Stimulated activated CD8-positive, alpha-beta memory T cell treated with anti-CD3 and anti-CD28 coated beads, Interleukin-4, amount 100 ng/mL, for 1 hour (primary cell): ENCODE measurements at regions not wholly inside any gene's neighbourhood (a gene's known extent, or its start where the extent isn't known, plus 50 kb on each side); places are given as distances from the start of the nearest gene placed in this dataset.

Experiments
- DNase-seq, 2 donors: peaks; one replicate each; pipeline ENCODE4 v3.0.0-alpha.2; 2020; ENCODE audit warnings: low read depth in 2 of 2, low spot score in 1 of 2

GRCh38 chr6:105966481-105966880, 119.7 kb upstream of the PRDM1 start:
- no peak for DNase-seq

DNA sequence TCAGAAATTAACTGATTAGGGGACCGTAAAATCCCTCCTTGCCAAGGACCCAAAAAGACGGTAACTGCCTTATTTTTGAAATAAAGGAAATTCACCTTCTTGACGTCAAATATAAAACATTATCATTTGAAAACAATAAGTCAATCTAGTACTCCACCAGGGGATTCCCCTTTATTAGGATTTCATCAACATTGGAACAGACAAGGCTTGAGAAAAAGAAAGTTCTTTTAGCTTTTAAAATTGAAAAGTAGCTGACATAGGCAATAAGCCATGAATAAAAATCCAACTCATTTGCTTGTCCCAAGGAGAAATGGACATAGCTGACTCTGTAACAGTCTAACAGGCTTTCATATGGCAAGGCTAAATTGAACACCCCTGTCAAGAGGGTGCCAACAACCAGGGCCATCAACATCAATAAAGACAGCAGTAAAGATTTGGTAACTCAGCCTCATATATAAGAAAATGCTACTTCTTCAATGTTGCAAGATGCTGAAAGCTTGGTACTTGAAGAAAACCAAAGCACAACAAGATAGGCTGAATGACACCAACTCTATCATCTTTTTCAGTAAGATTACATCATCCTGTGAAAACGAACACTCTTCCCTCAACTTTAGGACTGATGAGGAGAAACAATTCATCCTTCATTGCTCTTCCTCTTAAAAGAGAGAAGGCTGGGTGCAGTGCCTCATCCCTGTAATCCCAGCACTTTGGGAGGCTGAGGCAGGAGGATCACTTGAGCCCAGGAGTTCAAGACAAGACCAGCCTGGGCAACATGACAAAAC, 121.0 kb upstream of the PRDM1 start:
- DNase-seq: no peak

GRCh38 chr6:105954148-105954547, 132.0 kb upstream of the PRDM1 start:
- DNase-seq: no peak

- DNase-seq: no peak
Measured at GRCh38 chr6:105952772-105953690, 133.1 kb upstream of the PRDM1 start.

DNA sequence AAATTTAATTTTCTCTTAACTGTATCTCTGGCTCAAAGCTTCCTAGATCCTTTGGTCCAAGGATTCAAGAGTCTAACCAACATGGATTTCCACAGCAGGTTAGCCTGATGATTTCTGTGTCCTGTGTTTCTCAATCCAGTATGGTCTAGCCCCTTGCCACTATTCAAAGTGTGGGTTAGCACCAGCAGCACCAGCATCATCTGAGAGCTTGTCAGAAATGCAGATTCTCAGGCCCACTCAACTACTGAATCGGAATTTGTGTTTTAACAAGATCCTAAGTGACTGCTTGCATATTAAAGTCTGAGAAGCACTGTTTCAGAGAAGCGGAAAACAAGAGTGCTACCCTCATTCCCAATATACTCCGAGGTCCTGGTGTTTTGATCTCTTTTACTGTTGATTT, 133.8 kb upstream of the PRDM1 start:
- no peak for DNase-seq

DNA sequence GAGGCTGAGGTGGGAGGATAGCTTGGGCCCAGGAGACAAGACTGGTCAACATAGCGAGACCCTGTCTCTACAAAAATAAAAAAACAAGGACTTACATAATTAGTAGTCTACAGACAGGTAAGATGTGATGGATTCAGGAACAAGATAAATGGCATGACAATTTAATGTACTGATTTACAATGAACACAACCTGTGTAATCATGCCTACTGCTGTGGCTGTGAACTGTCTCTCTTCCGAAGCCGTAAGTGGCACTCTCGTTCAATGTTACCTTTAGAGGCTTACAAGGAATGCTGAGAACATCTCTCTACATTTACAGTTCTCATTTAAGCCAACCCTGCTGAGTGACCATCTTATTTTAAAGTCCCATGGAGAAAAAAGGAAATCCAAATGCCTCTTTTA, 134.8 kb upstream of the PRDM1 start:
- no peak for DNase-seq

DNA sequence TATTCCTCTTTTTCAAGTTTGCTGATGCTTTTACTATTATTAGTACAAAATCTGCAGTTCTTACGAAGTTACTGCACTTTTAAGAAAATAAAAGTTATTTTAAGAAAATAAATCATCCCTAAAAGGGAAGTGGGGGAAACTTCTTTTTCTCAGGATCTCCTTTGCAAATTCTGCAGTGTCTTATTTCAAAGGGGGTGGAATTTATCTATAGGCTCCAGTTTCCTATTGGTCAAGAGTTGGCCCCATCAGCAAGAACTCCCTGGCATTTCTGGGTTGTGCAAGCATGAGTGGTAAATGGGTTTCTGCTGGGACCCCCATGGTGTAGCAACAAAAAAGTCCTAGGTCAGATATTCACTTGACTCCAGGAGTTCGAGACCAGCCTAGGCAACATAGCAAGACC, 136.3 kb upstream of the PRDM1 start:
- no peak for DNase-seq

GRCh38 chr6:105943514-105943913, 142.6 kb upstream of the PRDM1 start:
- no peak for DNase-seq

DNA sequence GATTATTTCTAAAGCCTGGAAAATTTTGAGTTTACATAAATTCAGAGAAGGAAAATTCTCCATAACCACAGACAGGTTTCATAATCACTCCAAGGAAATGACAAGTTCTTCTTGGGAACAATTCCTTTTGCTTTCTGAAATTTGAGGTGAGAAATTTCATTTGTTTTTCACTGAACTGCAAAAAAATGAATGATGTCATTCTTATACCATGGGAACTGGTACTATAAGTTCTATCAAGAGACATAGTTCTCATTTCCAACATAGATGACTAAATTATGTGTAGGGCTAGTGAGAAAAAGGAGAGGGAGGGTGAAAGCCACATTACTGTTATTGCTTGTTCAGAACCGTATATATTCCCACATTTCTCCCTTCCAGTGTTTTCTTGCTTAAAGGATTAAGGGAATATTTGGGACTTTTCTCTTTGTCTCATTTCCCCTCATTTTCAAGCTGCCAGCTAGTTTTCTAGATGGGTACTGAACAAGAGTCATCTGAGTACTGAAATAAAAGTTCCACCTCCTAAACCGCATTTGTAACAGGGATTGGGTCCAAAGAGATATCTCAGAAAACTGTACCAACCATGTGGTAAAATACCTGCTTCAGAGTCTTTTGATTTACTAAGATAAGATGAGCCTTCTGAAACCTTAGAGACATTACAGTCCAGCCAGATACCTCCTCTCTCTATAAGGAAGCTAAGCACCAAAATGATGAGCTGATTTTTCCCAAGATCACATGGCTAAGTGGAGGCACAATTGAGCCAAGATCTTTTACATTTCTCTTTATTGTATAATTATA, 144.3 kb upstream of the PRDM1 start:
- no peak for DNase-seq

DNA sequence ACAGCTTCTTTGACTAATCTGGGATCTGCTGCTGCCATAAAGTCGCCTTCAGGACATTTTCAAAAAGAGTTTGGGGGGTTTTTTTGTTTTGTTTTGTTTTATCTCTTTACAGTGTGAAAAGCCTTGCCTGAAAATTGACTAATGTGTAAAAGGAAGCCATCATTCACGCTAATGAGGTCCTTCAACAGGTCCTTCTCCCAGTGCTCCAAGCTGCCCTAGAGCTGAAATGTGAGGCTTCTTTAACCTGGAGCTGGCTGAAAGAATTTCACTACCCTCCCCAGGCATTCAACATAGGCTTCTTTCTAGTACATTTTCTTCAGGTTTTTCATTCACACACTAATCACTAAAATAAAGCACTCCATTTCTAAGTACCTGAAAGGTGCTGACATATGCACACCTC, 145.1 kb upstream of the PRDM1 start:
- no peak for DNase-seq

- DNase-seq: no peak
Measured at GRCh38 chr6:105936972-105937371, 149.2 kb upstream of the PRDM1 start.

DNA sequence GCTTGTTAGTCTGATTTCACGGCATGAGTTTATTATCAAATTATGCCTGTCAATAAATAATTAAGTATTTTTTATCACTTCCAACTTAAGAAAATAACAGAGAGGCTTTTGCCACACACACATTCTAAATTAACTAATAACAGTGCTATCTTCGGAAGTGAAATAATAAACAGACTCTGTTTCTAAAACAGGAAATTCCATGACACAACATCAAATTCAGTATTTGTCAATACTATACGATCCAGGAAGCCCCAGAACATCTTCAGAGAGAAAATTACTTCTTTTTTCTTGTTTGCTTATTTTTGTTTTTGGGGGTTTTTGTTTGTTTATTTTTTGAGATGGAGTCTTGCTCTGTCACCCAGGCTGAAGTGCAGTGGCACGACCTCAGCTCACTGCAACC, 150.7 kb upstream of the PRDM1 start:
- DNase-seq: no peak

DNA sequence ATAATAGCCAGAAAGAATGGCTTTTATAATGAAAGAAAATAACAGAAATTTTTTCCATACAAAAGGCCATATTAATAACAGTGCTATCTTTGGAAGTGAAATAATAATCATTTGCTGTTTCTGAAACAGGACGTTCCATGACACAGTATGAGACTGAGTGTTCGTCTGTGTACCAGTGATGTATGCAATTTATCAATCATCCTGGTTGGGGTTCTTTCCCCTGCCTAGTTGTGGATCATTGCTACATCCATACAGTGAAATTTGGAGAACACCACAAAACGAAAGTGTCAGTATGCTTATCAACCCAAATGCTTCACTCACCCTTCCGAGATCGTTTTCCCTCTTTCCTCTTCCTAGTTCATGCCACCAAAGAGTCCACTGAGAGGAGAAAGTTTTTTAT, 151.4 kb upstream of the PRDM1 start:
- DNase-seq: no peak

GRCh38 chr6:105932440-105932839, 153.7 kb upstream of the PRDM1 start:
- DNase-seq: no peak

DNA sequence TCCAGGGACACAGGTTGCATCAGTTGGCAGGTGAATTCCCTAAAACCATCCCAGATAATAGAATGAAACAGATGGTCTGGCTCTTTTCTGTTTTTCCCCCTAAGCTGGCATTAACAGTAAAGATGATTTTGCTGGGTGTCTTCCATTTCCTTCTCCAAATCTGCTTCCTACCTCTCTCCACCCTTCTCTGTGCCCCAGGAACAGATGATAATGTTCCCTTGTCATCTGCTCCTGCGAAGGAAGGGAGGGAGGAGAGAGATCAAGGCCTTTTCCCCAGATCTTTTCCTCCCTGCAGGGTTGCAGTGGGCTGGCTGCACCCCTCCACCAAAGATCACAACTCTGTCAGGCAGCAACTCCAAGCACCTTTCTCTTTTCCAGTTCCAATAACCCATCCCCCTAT, 156.5 kb upstream of the PRDM1 start:
- DNase-seq: no peak

DNA sequence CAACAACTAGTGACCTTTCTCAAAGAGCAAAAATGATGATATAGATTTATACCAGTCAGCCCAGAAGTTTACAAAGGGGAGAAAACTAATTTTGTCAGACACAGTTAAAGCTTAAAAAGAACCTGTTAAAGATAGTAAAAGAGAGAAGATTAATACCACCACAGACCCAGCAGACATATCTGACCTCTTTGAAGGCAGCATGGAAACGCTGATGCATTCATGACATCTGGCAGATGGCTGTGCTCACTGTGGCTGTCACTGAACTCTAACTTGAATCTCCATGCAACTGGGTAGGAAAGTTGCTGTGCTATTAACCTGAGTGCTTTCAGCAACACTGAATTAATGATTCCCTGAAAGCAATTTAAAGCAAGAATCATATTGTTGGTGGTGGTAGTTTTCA, 159.8 kb upstream of the PRDM1 start:
- DNase-seq: no peak

GRCh38 chr6:105925706-105926105, 160.4 kb upstream of the PRDM1 start:
- no peak for DNase-seq

DNA sequence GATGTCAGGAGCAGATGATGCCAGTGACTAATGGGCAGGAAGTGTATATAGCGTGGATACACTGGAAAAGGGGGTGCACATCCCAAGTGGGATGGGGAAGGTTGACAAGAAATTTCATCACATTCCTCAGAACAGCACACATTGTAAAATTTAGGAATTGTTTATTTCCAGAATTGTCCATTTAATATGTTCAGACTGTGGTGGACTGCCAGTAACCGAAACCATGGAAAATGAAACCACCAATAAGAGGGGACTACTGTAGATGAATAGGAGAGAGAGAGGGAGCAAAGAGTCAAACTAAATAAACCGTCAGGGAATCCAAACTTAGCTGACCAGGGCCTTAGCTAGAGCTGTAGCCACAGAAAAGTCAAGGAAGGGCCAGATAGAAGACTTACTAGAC, 164.4 kb upstream of the PRDM1 start:
- no peak for DNase-seq

DNA sequence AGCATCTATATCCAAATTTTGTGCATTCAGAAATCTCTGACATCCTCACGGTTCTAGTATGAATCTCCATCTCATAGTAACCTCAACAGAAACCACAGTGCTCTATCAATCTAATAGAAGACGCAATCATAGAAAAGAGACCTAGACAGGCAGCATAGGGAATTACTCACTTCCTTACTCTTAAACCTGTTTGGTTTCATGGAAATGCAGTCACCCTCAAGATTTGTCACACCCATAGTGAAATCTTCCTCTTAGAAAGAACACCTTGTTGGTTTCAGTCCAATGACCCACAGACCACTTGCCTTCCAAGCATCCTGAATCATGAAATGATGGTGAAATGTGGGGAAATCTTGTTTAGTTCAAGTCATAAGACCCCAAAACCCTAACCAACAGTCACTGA, 166.1 kb upstream of the PRDM1 start:
- no peak for DNase-seq

- DNase-seq: no peak
Measured at GRCh38 chr6:105917038-105917695, 169.0 kb upstream of the PRDM1 start.

DNA sequence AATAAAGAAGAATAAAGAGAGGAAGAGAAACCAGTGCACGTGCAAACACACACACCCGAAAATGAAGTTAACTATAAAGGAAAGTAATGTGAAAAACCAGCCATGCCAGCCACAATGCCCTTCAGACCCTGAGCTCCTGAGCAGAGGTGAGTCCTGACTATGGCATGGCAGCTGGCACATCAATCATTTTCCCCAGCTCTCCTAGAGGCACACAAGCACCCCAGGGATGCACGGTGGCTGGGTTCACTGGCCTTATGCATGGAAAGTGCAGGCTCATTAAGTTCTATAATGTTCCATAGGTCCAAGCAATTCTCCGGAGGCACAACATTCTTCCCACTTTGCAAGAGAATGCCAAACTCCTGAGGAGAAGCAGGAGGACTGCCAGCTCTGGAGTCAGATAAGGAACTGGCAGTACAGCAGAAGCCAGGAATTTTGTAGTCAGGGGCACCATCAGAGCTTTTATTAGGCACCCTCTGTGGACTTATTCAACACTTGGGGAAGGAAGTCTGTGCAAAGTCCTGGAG, 175.0 kb upstream of the PRDM1 start:
- DNase-seq: no peak
